ENCODE measurements at regions not wholly inside any gene's neighbourhood (a gene's known extent, or its start where the extent isn't known, plus 50 kb on each side); places are given as distances from the start of the nearest gene placed in this dataset.

GRCh38 chr12:43131301-43131700, 420.7 kb downstream of the ADAMTS20 start:
- no peak for DNase-seq (ENCODE audit: low read depth, low spot score)
- H3K4me3 ChIP-seq (ENCODE audit: low read length) = no peak overlapping the region

GRCh38 chr12:43127886-43128549, 424.0 kb downstream of the ADAMTS20 start:
- no peak for DNase-seq (ENCODE audit: low read depth, low spot score)
- H3K4me3 ChIP-seq (ENCODE audit: low read length) = no peak overlapping the region

- no peak for DNase-seq (ENCODE audit: low read depth, low spot score)
- no peak overlapping the region for H3K4me3 ChIP-seq (ENCODE audit: low read length)
These were observed 425.2 kb downstream of the ADAMTS20 start for GRCh38 chr12:43126652-43127375.

GRCh38 chr12:43123461-43123860, 428.5 kb downstream of the ADAMTS20 start:
- no peak overlapping the region for H3K4me3 ChIP-seq (ENCODE audit: low read length)
- DNase-seq (ENCODE audit: low read depth, low spot score) = no peak

- DNase-seq (ENCODE audit: low read depth, low spot score) = no peak
- no peak overlapping the region for H3K4me3 ChIP-seq (ENCODE audit: low read length)
These were observed 431.9 kb downstream of the ADAMTS20 start for GRCh38 chr12:43120150-43120549.

- H3K4me3 ChIP-seq (ENCODE audit: low read length) = no peak overlapping the region
- DNase-seq (ENCODE audit: low read depth, low spot score) = no peak
These were observed 433.1 kb downstream of the ADAMTS20 start for GRCh38 chr12:43118881-43119280.

- no peak for DNase-seq (ENCODE audit: low read depth, low spot score)
- no peak overlapping the region for H3K4me3 ChIP-seq (ENCODE audit: low read length)
These were observed 433.8 kb downstream of the ADAMTS20 start for GRCh38 chr12:43118234-43118633.

GRCh38 chr12:43117226-43117930, 434.6 kb downstream of the ADAMTS20 start:
- no peak overlapping the region for H3K4me3 ChIP-seq (ENCODE audit: low read length)
- no peak for DNase-seq (ENCODE audit: low read depth, low spot score)

- no peak for DNase-seq (ENCODE audit: low read depth, low spot score)
- H3K4me3 ChIP-seq (ENCODE audit: low read length) = no peak overlapping the region
These were observed 436.4 kb downstream of the ADAMTS20 start for GRCh38 chr12:43115441-43116160.

GRCh38 chr12:43114316-43114715, 437.7 kb downstream of the ADAMTS20 start:
- no peak overlapping the region for H3K4me3 ChIP-seq (ENCODE audit: low read length)
- no peak for DNase-seq (ENCODE audit: low read depth, low spot score)

GRCh38 chr12:43113616-43114015, 438.4 kb downstream of the ADAMTS20 start:
- no peak overlapping the region for H3K4me3 ChIP-seq (ENCODE audit: low read length)
- no peak for DNase-seq (ENCODE audit: low read depth, low spot score)

GRCh38 chr12:43113135-43113534, 438.9 kb downstream of the ADAMTS20 start:
- DNase-seq (ENCODE audit: low read depth, low spot score) = no peak
- no peak overlapping the region for H3K4me3 ChIP-seq (ENCODE audit: low read length)

- DNase-seq (ENCODE audit: low read depth, low spot score) = no peak
- no peak overlapping the region for H3K4me3 ChIP-seq (ENCODE audit: low read length)
These were observed 439.7 kb downstream of the ADAMTS20 start for GRCh38 chr12:43112101-43112920.

GRCh38 chr12:43111608-43112007, 440.4 kb downstream of the ADAMTS20 start:
- H3K4me3 ChIP-seq (ENCODE audit: low read length) = no peak overlapping the region
- no peak for DNase-seq (ENCODE audit: low read depth, low spot score)

- no peak overlapping the region for H3K4me3 ChIP-seq (ENCODE audit: low read length)
- no peak for DNase-seq (ENCODE audit: low read depth, low spot score)
These were observed 442.2 kb downstream of the ADAMTS20 start for GRCh38 chr12:43109631-43110345.

GRCh38 chr12:43108656-43109055, 443.3 kb downstream of the ADAMTS20 start:
- H3K4me3 ChIP-seq (ENCODE audit: low read length) = no peak overlapping the region
- DNase-seq (ENCODE audit: low read depth, low spot score) = no peak

GRCh38 chr12:43107026-43107775, 444.8 kb downstream of the ADAMTS20 start:
- H3K4me3 ChIP-seq (ENCODE audit: low read length) = no peak overlapping the region
- no peak for DNase-seq (ENCODE audit: low read depth, low spot score)

GRCh38 chr12:43106355-43106754, 445.6 kb downstream of the ADAMTS20 start:
- H3K4me3 ChIP-seq (ENCODE audit: low read length) = no peak overlapping the region
- no peak for DNase-seq (ENCODE audit: low read depth, low spot score)
